ENCODE measurements at regions not wholly inside any gene's neighbourhood (a gene's known extent, or its start where the extent isn't known, plus 50 kb on each side); places are given as distances from the start of the nearest gene placed in this dataset.
A peak's percentile ranks its signal among the peaks of the same experiment; 100 is the strongest.

DNA sequence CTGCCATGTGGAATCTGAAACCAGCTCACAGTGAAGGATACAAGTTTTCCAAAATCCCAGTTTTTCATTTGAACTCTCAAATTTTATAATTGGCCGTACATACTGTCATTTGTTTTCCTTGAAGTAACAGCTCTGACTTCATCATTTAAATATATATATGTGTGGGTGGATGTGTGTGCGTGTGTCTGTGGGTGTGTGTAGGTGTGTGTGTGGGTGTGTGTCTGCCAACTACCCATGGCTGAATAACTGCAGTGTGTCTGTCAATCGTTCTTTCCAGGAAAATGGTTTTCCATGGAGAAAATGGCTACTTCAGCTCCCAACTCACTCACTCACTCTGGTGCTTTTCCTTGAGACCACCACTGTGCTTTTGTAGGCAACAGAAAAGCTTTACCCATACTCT is 169.0 kb downstream of the PLPP3 start:
- no peak overlapping the region for H3K4me3 ChIP-seq (ENCODE audit: control insufficient read depth in 1 of 7, extremely low read depth in 1 of 7, insufficient read depth in 4 of 7, low read depth in 2 of 7, low read length in 6 of 7)
- H3K27ac ChIP-seq (ENCODE audit: insufficient read depth in 1 of 2, low read depth in 1 of 2, low read length in 2 of 2, poor library complexity in 1 of 2, severe bottlenecking in 2 of 2): no peak overlapping the region
- ChIA-PET POLR2A (no interaction called here), CTCF (interaction anchor here (1.2 to 3.8 kb wide), 2 partner anchors 167 to 174 kb away, joined by 3 to 26 read pairs; no protein-coding TSS in a partner anchor)
- no peaks in the 10 kb centered on the region for H3K4me1 ChIP-seq (ENCODE audit: control extremely low read depth in 1 of 4, control insufficient read depth in 4 of 4, insufficient read depth in 4 of 4, low read length in 3 of 4)
- peaks cover 0 to under 1% (median 0%) of the 10 kb centered on the region in 5 experiments for H3K27me3 ChIP-seq (replicated peaks in 2 of 5; ENCODE audit: control insufficient read depth in 4 of 5, insufficient read depth in 5 of 5, low read length in 4 of 5)
- H3K36me3 ChIP-seq (ENCODE audit: control insufficient read depth in 4 of 4, insufficient read depth in 4 of 4, low read length in 3 of 4): no peaks in the 10 kb centered on the region
- WGBS (ENCODE audit: insufficient coverage): no CpG with 5 or more reads among the region's 3 CpGs
- no peaks in the 10 kb centered on the region for H3K9me3 ChIP-seq (ENCODE audit: control extremely low read depth in 1 of 5, control insufficient read depth in 4 of 5, insufficient read depth in 2 of 5, low read depth in 1 of 5, low read length in 4 of 5)
- DNase-seq: no peak

DNA sequence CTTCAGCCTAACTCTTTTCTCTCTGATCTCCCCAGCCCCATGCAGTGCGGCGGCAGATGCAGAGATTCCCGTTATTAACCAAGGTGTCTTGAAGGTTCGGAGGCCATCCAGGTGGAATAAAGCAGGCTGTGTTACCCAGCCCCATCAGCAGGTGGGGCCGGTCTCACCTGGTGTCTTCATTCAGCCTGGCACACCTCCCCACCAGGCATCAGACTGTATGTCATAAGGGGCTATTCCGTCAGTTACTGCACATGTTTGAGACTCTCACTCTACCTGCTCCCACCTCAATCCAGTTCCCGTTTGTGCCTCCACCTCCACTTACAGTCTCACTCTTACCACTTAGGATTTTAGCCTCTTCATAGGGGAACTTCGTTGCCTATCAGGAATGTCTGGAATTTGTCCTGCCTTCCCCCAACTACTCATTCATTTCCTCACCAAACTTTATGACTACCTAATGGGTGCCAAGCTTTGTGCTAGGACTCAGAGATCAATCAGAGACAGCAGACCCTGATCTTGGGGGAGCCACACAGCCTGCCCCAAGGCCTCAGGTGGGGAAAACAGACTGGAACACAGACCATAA is 170.2 kb downstream of the PLPP3 start:
- Histone ChIP-seq H3K27ac (ENCODE audit: insufficient read depth in 1 of 2, low read depth in 1 of 2, low read length in 2 of 2, poor library complexity in 1 of 2, severe bottlenecking in 2 of 2) (no peak overlapping the region), H3K9me3 (ENCODE audit: control extremely low read depth in 1 of 5, control insufficient read depth in 4 of 5, insufficient read depth in 2 of 5, low read depth in 1 of 5, low read length in 4 of 5) (no peaks in the 10 kb centered on the region), H3K4me1 (ENCODE audit: control extremely low read depth in 1 of 4, control insufficient read depth in 4 of 4, insufficient read depth in 4 of 4, low read length in 3 of 4) (no peaks in the 10 kb centered on the region), H3K27me3 (replicated peaks in 2 of 5; ENCODE audit: control insufficient read depth in 4 of 5, insufficient read depth in 5 of 5, low read length in 4 of 5) (no peaks in the 10 kb centered on the region), H3K36me3 (ENCODE audit: control insufficient read depth in 4 of 4, insufficient read depth in 4 of 4, low read length in 3 of 4) (no peaks in the 10 kb centered on the region), H3K4me3 (ENCODE audit: control insufficient read depth in 1 of 7, extremely low read depth in 1 of 7, insufficient read depth in 4 of 7, low read depth in 2 of 7, low read length in 6 of 7) (no peak overlapping the region)
- DNase-seq: peak; percentile 22 to 36 (median 31)
- CTCF ChIA-PET: interaction anchor here (0.6 to 3.8 kb wide), 6 partner anchors 93 to 175 kb away, joined by 3 to 26 read pairs (median 3); no protein-coding TSS in a partner anchor
- POLR2A ChIA-PET: no interaction called here
- 92% methylated on average over 7 of the region's 8 CpGs for WGBS (ENCODE audit: insufficient coverage)

DNA sequence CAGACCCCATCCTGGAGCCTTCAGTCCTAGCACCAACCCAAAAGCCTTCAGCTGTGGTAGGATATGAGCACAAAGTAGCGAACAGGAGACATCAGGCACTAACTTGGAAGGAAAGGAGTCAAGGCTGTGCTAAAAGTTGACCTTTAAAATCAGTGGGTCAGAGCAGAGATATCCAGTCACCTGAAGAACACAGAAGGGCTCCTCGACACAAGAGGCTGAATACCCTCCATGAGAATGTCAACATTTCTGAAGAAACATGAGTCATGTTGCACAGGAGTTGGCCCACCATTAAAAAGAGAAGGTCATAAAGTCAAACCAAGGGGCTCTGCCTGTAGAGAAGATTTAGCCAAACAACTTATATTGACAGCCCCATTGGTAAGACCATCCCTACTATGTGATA is 172.5 kb downstream of the PLPP3 start:
- Histone ChIP-seq H3K27ac (ENCODE audit: insufficient read depth in 1 of 2, low read depth in 1 of 2, low read length in 2 of 2, poor library complexity in 1 of 2, severe bottlenecking in 2 of 2) (no peak overlapping the region), H3K27me3 (replicated peaks in 2 of 5; ENCODE audit: control insufficient read depth in 4 of 5, insufficient read depth in 5 of 5, low read length in 4 of 5) (no peaks in the 10 kb centered on the region), H3K9me3 (ENCODE audit: control extremely low read depth in 1 of 5, control insufficient read depth in 4 of 5, insufficient read depth in 2 of 5, low read depth in 1 of 5, low read length in 4 of 5) (no peaks in the 10 kb centered on the region), H3K4me3 (ENCODE audit: control insufficient read depth in 1 of 7, extremely low read depth in 1 of 7, insufficient read depth in 4 of 7, low read depth in 2 of 7, low read length in 6 of 7) (no peak overlapping the region), H3K36me3 (ENCODE audit: control insufficient read depth in 4 of 4, insufficient read depth in 4 of 4, low read length in 3 of 4) (no peaks in the 10 kb centered on the region), H3K4me1 (ENCODE audit: control extremely low read depth in 1 of 4, control insufficient read depth in 4 of 4, insufficient read depth in 4 of 4, low read length in 3 of 4) (no peaks in the 10 kb centered on the region)
- no peak for DNase-seq
- CTCF ChIA-PET: no interaction called here
- 100% methylated on average over 1 of the region's 2 CpGs for WGBS (ENCODE audit: insufficient coverage)
- POLR2A ChIA-PET: no interaction called here

DNA sequence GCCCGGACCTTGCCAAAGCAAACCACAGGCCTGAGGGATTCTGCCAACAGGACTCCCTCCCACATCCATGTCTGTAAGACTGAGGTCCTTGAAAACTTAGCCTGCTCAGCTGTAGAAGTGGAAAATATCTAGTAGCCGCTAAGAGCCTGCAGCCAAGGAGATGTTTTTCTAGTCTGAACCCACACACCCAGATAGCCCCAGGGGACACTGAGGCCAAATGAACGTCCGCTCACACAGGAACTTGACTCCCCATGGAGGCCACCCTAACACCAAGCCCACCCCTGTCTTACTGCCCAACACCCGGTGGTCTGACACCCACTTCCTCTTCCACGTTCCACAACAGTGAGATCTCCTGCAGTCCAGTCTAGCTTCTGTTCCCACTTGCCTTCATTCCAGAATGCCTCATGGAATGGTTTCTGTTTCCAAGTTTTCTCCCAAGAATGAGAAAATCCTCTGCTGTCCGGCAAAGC is 174.8 kb downstream of the PLPP3 start:
- 75% methylated on average over 5 of the region's 7 CpGs for WGBS (ENCODE audit: insufficient coverage)
- no peak overlapping the region for H3K4me3 ChIP-seq (ENCODE audit: control insufficient read depth in 1 of 7, extremely low read depth in 1 of 7, insufficient read depth in 4 of 7, low read depth in 2 of 7, low read length in 6 of 7)
- H3K27me3 ChIP-seq (replicated peaks in 2 of 5; ENCODE audit: control insufficient read depth in 4 of 5, insufficient read depth in 5 of 5, low read length in 4 of 5): no peaks in the 10 kb centered on the region
- CTCF ChIA-PET: no interaction called here
- no peak for DNase-seq
- H3K36me3 ChIP-seq (ENCODE audit: control insufficient read depth in 4 of 4, insufficient read depth in 4 of 4, low read length in 3 of 4): no peaks in the 10 kb centered on the region
- no peak overlapping the region for H3K27ac ChIP-seq (ENCODE audit: insufficient read depth in 1 of 2, low read depth in 1 of 2, low read length in 2 of 2, poor library complexity in 1 of 2, severe bottlenecking in 2 of 2)
- H3K9me3 ChIP-seq (ENCODE audit: control extremely low read depth in 1 of 5, control insufficient read depth in 4 of 5, insufficient read depth in 2 of 5, low read depth in 1 of 5, low read length in 4 of 5): no peaks in the 10 kb centered on the region
- H3K4me1 ChIP-seq (ENCODE audit: control extremely low read depth in 1 of 4, control insufficient read depth in 4 of 4, insufficient read depth in 4 of 4, low read length in 3 of 4): no peaks in the 10 kb centered on the region
- POLR2A ChIA-PET: no interaction called here

DNA sequence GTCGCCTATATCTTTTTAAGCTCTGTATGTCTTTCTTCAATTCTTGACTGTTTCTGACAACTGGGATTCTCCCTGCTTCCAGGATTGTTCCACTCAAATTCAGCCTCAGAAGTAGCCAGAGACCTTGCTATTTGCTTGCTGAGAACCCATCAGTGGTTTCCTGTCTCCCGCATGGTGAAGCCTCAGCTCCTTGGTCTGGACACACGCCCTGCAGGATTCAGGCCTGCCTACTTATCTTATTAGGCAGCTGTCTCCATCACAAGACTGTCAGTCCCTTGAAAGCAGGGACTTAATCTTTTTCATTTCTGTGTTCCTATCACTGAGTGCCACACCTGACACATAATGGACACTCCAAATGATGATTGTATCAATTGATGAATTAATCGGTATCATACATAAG is 175.3 kb downstream of the PLPP3 start:
- DNase-seq: no peak
- Histone ChIP-seq H3K27me3 (replicated peaks in 2 of 5; ENCODE audit: control insufficient read depth in 4 of 5, insufficient read depth in 5 of 5, low read length in 4 of 5) (no peaks in the 10 kb centered on the region), H3K9me3 (ENCODE audit: control extremely low read depth in 1 of 5, control insufficient read depth in 4 of 5, insufficient read depth in 2 of 5, low read depth in 1 of 5, low read length in 4 of 5) (no peaks in the 10 kb centered on the region), H3K36me3 (ENCODE audit: control insufficient read depth in 4 of 4, insufficient read depth in 4 of 4, low read length in 3 of 4) (no peaks in the 10 kb centered on the region), H3K27ac (ENCODE audit: insufficient read depth in 1 of 2, low read depth in 1 of 2, low read length in 2 of 2, poor library complexity in 1 of 2, severe bottlenecking in 2 of 2) (no peak overlapping the region), H3K4me3 (ENCODE audit: control insufficient read depth in 1 of 7, extremely low read depth in 1 of 7, insufficient read depth in 4 of 7, low read depth in 2 of 7, low read length in 6 of 7) (no peak overlapping the region), H3K4me1 (ENCODE audit: control extremely low read depth in 1 of 4, control insufficient read depth in 4 of 4, insufficient read depth in 4 of 4, low read length in 3 of 4) (no peaks in the 10 kb centered on the region)
- WGBS (ENCODE audit: insufficient coverage): 70% methylated on average over 4 of the region's 4 CpGs
- POLR2A ChIA-PET: no interaction called here
- CTCF ChIA-PET: no interaction called here

DNA sequence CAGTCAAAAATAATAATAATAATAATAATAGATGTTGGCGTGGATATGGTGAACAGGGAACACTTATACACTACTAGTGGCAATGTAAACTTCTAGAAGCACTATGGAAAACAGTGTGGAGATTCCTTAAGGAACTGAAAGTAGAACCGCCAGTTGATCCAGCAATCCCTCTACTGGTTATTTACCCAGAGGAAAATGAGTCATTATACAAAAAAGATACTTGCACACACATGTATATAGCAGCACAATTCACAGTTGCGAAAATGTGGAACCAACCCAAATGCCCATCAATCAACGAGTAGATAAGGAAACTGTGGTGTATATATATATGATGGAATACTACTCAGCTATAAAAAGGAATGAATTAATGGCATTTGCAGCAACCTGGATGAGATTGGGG is 176.0 kb downstream of the PLPP3 start:
- CTCF ChIA-PET: no interaction called here
- H3K27me3 ChIP-seq (replicated peaks in 2 of 5; ENCODE audit: control insufficient read depth in 4 of 5, insufficient read depth in 5 of 5, low read length in 4 of 5): no peaks in the 10 kb centered on the region
- DNase-seq: no peak
- H3K27ac ChIP-seq (ENCODE audit: insufficient read depth in 1 of 2, low read depth in 1 of 2, low read length in 2 of 2, poor library complexity in 1 of 2, severe bottlenecking in 2 of 2): no peak overlapping the region
- WGBS (ENCODE audit: insufficient coverage): 80% methylated on average over 1 of the region's 4 CpGs
- no peaks in the 10 kb centered on the region for H3K36me3 ChIP-seq (ENCODE audit: control insufficient read depth in 4 of 4, insufficient read depth in 4 of 4, low read length in 3 of 4)
- H3K4me1 ChIP-seq (ENCODE audit: control extremely low read depth in 1 of 4, control insufficient read depth in 4 of 4, insufficient read depth in 4 of 4, low read length in 3 of 4): no peaks in the 10 kb centered on the region
- no peak overlapping the region for H3K4me3 ChIP-seq (ENCODE audit: control insufficient read depth in 1 of 7, extremely low read depth in 1 of 7, insufficient read depth in 4 of 7, low read depth in 2 of 7, low read length in 6 of 7)
- POLR2A ChIA-PET: no interaction called here
- no peaks in the 10 kb centered on the region for H3K9me3 ChIP-seq (ENCODE audit: control extremely low read depth in 1 of 5, control insufficient read depth in 4 of 5, insufficient read depth in 2 of 5, low read depth in 1 of 5, low read length in 4 of 5)

DNA sequence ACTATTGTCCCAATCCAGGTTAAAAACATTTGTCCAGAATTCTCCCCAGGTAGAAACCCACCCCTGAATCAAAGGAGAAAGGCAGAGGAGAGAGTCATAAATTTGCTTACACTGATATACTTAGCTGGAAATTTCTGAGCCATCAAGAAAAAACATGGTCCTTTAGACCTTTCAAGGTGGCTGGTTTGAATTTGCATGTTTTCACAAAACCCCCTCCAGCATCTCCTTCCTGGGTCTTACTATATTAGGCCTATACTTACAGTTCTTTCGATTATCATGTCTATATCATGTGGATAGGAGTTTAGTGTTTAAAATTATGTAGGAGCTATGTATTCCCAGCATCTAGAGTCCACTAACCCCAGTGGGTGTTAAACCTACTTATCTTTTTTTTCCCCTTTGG is 178.2 kb downstream of the PLPP3 start:
- no CpG with 5 or more reads among the region's 1 CpG for WGBS (ENCODE audit: insufficient coverage)
- no peak for DNase-seq
- no peaks in the 10 kb centered on the region for H3K36me3 ChIP-seq (ENCODE audit: control insufficient read depth in 4 of 4, insufficient read depth in 4 of 4, low read length in 3 of 4)
- H3K27me3 ChIP-seq (replicated peaks in 2 of 5; ENCODE audit: control insufficient read depth in 4 of 5, insufficient read depth in 5 of 5, low read length in 4 of 5): no peaks in the 10 kb centered on the region
- ChIA-PET CTCF (no interaction called here), POLR2A (no interaction called here)
- H3K4me1 ChIP-seq (ENCODE audit: control extremely low read depth in 1 of 4, control insufficient read depth in 4 of 4, insufficient read depth in 4 of 4, low read length in 3 of 4): no peaks in the 10 kb centered on the region
- no peak overlapping the region for H3K4me3 ChIP-seq (ENCODE audit: control insufficient read depth in 1 of 7, extremely low read depth in 1 of 7, insufficient read depth in 4 of 7, low read depth in 2 of 7, low read length in 6 of 7)
- no peak overlapping the region for H3K27ac ChIP-seq (ENCODE audit: insufficient read depth in 1 of 2, low read depth in 1 of 2, low read length in 2 of 2, poor library complexity in 1 of 2, severe bottlenecking in 2 of 2)
- H3K9me3 ChIP-seq (ENCODE audit: control extremely low read depth in 1 of 5, control insufficient read depth in 4 of 5, insufficient read depth in 2 of 5, low read depth in 1 of 5, low read length in 4 of 5): no peaks in the 10 kb centered on the region

All from common myeloid progenitor, CD34-positive (primary cell).